HK-2 (cell line): ENCODE measurements at regions not wholly inside any gene's neighbourhood (a gene's known extent, or its start where the extent isn't known, plus 50 kb on each side); places are given as distances from the start of the nearest gene placed in this dataset.

Experiments
- DNase-seq: peaks from one replicate; pipeline ENCODE4 v3.0.0-alpha.2; 2018; ENCODE audit not compliant: unreplicated experiment

- DNase-seq, result no peak
These were observed 51.7 kb upstream of the SPATS2L start for GRCh38 chr2:200254773-200255172.

DNA sequence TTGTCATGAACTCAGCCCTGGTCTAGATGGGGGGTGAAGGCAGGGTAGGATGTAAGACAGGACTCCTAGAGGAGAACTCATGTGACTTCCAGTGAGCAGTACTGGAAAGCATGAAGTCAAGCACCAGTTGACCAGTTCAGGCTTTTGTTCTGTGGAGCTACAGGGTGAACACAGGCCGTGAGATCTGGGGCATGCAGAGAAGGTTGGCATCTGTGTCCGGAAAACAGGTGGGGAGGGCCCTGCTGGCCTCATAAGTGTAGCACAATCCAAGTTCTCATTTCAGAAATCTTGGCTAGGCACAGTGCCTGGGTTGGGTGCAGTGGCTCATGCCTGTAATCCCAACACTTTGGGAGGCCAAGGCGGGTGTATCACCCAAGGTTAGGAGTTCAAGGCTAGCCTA lies 50.9 kb upstream of the SPATS2L start:
- DNase-seq, result no peak
